ENCODE measurements at regions not wholly inside any gene's neighbourhood (a gene's known extent, or its start where the extent isn't known, plus 50 kb on each side); places are given as distances from the start of the nearest gene placed in this dataset.

- TF ChIP-seq CTCF (conservative IDR thresholded peaks at IDR 0.05) (no peak), EZH2 (IDR thresholded peaks at IDR 0.05; ENCODE audit: low read depth) (no peak)
Measured at GRCh38 chr6:126546541-126547120, 206.7 kb downstream of the CENPW start.

All from PC-9 (cell line).